Prostate gland (tissue), 2 donors: ENCODE measurements at regions not wholly inside any gene's neighbourhood (a gene's known extent, or its start where the extent isn't known, plus 50 kb on each side); places are given as distances from the start of the nearest gene placed in this dataset.

Experiments
- POLR2A ChIP-seq: fragments of 450-650 bp; IDR thresholded peaks from one replicate; pipeline ENCODE4 v1.6.1; 2016; ENCODE audit warnings: antibody characterized with exemption, mild to moderate bottlenecking
- POLR2AphosphoS5 ChIP-seq: sonication (generic); formaldehyde crosslinking; IDR thresholded peaks from one replicate; pipeline ENCODE4 v1.6.1; 2017; ENCODE audit warnings: antibody characterized with exemption
- TF ChIP-seq, protein P1 (sequence below), 4 experiments: fragments of 200-600 bp in 2 of 4; fragments of 450-650 bp in 2 of 4; sonication (generic) in 2 of 4; IDR thresholded peaks; 1 replicate in 3 of 4; 2 replicates in 1 of 4; pipeline ENCODE4 v1.5.1; 2016 to 2019; ENCODE audit warnings: antibody characterized with exemption in 4 of 4, mild to moderate bottlenecking in 2 of 4, moderate library complexity in 2 of 4

- TF ChIP-seq POLR2A (no peak), POLR2AphosphoS5 (no peak)
- TF ChIP-seq, protein P1, sequence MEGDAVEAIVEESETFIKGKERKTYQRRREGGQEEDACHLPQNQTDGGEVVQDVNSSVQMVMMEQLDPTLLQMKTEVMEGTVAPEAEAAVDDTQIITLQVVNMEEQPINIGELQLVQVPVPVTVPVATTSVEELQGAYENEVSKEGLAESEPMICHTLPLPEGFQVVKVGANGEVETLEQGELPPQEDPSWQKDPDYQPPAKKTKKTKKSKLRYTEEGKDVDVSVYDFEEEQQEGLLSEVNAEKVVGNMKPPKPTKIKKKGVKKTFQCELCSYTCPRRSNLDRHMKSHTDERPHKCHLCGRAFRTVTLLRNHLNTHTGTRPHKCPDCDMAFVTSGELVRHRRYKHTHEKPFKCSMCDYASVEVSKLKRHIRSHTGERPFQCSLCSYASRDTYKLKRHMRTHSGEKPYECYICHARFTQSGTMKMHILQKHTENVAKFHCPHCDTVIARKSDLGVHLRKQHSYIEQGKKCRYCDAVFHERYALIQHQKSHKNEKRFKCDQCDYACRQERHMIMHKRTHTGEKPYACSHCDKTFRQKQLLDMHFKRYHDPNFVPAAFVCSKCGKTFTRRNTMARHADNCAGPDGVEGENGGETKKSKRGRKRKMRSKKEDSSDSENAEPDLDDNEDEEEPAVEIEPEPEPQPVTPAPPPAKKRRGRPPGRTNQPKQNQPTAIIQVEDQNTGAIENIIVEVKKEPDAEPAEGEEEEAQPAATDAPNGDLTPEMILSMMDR (IDR thresholded peaks at IDR 0.05) = no peak
These were observed 130.6 kb upstream of the BCL6 start for GRCh38 chr3:187875863-187876262.
